K562 (cell line): ENCODE measurements at regions not wholly inside any gene's neighbourhood (a gene's known extent, or its start where the extent isn't known, plus 50 kb on each side); places are given as distances from the start of the nearest gene placed in this dataset.

Experiments used
- TF ChIP-seq, protein P1 (sequence below), 2 experiments: fragments of 450-650 bp in 1 of 2; sonication (generic) in 1 of 2; formaldehyde crosslinking in 1 of 2; IDR thresholded peaks; 2 replicates each; pipeline versions ENCODE4 v1.7.1 to v1.9.0; 2016 to 2022; ENCODE audit warnings: inconsistent platforms in 1 of 2, mild to moderate bottlenecking in 1 of 2, missing genetic modification reagents in 1 of 2

DNA sequence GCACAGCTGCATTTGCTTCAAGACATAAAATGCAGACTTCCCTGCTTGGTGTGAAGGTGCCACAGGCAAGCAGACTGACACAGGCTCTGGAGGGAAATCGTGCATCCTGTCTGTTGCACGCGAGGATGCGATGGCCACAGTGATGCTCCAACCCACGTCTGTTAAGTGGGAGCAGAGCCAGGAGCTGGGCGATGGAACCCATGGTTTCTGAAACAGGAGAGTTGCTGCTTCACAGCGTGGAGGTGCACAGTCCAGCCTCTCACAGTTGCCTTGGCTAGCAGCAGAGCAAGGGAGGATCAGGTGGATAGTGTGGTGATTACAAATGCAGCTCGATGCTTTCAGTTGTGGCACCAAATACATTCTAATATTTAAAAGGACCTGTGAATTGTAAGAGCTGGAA, 108.8 kb downstream of the TENT4A start (continued):
- TF ChIP-seq, protein P1, sequence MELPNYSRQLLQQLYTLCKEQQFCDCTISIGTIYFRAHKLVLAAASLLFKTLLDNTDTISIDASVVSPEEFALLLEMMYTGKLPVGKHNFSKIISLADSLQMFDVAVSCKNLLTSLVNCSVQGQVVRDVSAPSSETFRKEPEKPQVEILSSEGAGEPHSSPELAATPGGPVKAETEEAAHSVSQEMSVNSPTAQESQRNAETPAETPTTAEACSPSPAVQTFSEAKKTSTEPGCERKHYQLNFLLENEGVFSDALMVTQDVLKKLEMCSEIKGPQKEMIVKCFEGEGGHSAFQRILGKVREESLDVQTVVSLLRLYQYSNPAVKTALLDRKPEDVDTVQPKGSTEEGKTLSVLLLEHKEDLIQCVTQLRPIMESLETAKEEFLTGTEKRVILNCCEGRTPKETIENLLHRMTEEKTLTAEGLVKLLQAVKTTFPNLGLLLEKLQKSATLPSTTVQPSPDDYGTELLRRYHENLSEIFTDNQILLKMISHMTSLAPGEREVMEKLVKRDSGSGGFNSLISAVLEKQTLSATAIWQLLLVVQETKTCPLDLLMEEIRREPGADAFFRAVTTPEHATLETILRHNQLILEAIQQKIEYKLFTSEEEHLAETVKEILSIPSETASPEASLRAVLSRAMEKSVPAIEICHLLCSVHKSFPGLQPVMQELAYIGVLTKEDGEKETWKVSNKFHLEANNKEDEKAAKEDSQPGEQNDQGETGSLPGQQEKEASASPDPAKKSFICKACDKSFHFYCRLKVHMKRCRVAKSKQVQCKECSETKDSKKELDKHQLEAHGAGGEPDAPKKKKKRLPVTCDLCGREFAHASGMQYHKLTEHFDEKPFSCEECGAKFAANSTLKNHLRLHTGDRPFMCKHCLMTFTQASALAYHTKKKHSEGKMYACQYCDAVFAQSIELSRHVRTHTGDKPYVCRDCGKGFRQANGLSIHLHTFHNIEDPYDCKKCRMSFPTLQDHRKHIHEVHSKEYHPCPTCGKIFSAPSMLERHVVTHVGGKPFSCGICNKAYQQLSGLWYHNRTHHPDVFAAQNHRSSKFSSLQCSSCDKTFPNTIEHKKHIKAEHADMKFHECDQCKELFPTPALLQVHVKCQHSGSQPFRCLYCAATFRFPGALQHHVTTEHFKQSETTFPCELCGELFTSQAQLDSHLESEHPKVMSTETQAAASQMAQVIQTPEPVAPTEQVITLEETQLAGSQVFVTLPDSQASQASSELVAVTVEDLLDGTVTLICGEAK (IDR thresholded peaks at IDR 0.05): no peak
- TF ChIP-seq, protein P1 (CRISPR knock-in tag; IDR thresholded peaks at IDR 0.05): no peak
